Calu3 (cell line): ENCODE measurements at regions not wholly inside any gene's neighbourhood (a gene's known extent, or its start where the extent isn't known, plus 50 kb on each side); places are given as distances from the start of the nearest gene placed in this dataset.

Experiments
- BruUV-seq: library from RNA; stranded (reverse); fragments of 400-500 nt; replicated peaks from 2 replicates; lab custom pipeline; 2021; lab: Mats Ljungman, UMichigan
- CTCF ChIA-PET: fragments of 300-600 bp; sonication (Branson Sonifier 250); formaldehyde crosslinking; loops from one replicate; lab custom pipeline; 2022; ENCODE audit warnings: antibody characterized with exemption; lab: Charles Lee
- DNase-seq: peaks from one replicate; pipeline ENCODE4 v3.0.0; 2022
- H3K27ac Mint-ChIP-seq: one replicate; pipeline ENCODE4 v1.8.0; 2022; ENCODE audit warnings: mixed read lengths; ENCODE audit not compliant: unreplicated experiment
- H3K27me3 Mint-ChIP-seq: one replicate; pipeline ENCODE4 v1.8.0; 2022; ENCODE audit warnings: mixed read lengths; ENCODE audit not compliant: unreplicated experiment
- H3K36me3 Mint-ChIP-seq: one replicate; pipeline ENCODE4 v1.8.0; 2022; ENCODE audit warnings: mild to moderate bottlenecking, moderate library complexity, mixed read lengths; ENCODE audit not compliant: insufficient read depth, unreplicated experiment
- H3K4me1 Mint-ChIP-seq: one replicate; pipeline ENCODE4 v1.8.0; 2022; ENCODE audit warnings: mild to moderate bottlenecking, low read depth, mixed read lengths; ENCODE audit not compliant: unreplicated experiment
- H3K4me3 Mint-ChIP-seq: one replicate; pipeline ENCODE4 v1.8.0; 2022; ENCODE audit warnings: mild to moderate bottlenecking, low read depth, moderate library complexity, mixed read lengths; ENCODE audit not compliant: unreplicated experiment
- H3K9me3 Mint-ChIP-seq: one replicate; pipeline ENCODE4 v1.8.0; 2022; ENCODE audit warnings: low read depth, mixed read lengths; ENCODE audit not compliant: unreplicated experiment
- intact Hi-C: fragments of 100-400 bp; cut with micrococcal nuclease; formaldehyde crosslinking; loops from one replicate; pipeline ENCODE4 v1.10.0; 2022; ENCODE audit not compliant: unreplicated experiment
- TF ChIP-seq, protein P1 (sequence below): fragments of 200-600 bp; IDR thresholded peaks from one replicate; pipeline ENCODE4 v1.8.0; 2022; ENCODE audit warnings: antibody characterized with exemption; ENCODE audit not compliant: unreplicated experiment

DNA sequence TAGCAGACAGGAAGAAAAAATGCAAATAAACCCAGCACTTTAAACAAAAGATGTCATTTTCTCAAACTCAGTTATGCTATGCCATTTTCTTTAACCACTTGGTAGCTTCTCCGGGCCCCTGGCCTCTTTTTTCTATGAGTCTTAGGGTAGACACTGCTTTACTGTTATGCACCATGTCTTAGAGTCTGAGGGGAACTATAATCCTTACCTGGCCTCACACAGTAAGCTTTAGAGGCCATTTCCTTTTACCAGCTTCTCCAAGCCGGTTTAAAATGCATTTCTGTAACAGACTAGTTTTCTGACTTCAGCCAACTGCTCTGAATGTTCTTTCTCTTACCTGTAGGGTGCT is 73.7 kb upstream of the EDEM3 start:
- CTCF ChIA-PET = interaction anchor here (0.6 to 1.6 kb wide), 2 partner anchors 9 to 39 kb away, joined by 5 to 6 read pairs; no protein-coding TSS in a partner anchor
- Mint-ChIP-seq H3K27ac (no peak overlapping the region), H3K36me3 (no peaks in the 10 kb centered on the region), H3K4me1 (peaks cover 14% of the 10 kb centered on the region), H3K4me3 (no peak overlapping the region), H3K27me3 (no peaks in the 10 kb centered on the region), H3K9me3 (no peaks in the 10 kb centered on the region)
- TF ChIP-seq, protein P1, sequence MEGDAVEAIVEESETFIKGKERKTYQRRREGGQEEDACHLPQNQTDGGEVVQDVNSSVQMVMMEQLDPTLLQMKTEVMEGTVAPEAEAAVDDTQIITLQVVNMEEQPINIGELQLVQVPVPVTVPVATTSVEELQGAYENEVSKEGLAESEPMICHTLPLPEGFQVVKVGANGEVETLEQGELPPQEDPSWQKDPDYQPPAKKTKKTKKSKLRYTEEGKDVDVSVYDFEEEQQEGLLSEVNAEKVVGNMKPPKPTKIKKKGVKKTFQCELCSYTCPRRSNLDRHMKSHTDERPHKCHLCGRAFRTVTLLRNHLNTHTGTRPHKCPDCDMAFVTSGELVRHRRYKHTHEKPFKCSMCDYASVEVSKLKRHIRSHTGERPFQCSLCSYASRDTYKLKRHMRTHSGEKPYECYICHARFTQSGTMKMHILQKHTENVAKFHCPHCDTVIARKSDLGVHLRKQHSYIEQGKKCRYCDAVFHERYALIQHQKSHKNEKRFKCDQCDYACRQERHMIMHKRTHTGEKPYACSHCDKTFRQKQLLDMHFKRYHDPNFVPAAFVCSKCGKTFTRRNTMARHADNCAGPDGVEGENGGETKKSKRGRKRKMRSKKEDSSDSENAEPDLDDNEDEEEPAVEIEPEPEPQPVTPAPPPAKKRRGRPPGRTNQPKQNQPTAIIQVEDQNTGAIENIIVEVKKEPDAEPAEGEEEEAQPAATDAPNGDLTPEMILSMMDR = no peak
- DNase-seq = no peak
- no TSS peak for BruUV-seq
- intact Hi-C loops = no loop called here

DNA sequence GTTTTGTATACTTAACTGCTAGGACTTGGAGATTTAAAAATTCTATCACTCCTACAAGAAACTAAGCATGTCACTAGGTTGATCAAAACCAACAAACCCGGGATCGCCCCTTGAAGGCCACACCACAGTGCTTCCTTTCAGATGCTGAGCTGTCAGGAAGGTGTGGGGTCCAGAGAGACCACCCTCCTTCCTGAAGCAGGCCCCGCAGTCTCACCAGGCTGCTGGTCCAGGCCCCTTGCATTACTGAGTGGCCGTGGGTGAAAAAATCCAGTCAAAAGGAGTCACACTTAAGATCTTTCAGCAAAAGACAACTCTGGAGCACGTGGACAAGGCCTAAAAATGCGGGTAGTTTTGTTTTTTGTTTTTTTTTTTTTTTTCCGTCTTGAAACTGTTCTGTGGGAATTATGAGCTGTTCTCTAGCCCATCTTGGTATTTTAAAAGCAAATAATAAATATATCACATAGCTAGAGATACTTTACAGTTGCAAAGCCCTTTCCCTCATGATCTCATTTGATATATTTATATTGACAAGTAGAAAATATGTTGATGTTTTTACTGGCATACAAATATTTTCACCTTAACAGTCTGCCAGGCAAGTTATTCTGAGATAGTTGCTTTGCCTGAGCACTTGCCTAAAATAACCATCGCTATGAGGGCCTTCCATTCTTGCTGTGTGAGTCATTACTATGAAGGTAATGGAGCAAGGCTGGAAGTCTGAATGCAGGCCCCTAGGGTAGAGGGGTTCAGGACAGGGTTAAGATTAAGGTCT is 73.1 kb upstream of the EDEM3 start:
- H3K27me3 Mint-ChIP-seq = no peaks in the 10 kb centered on the region
- no TSS peak for BruUV-seq
- no peak overlapping the region for H3K27ac Mint-ChIP-seq
- intact Hi-C loops = no loop called here
- no peaks in the 10 kb centered on the region for H3K36me3 Mint-ChIP-seq
- TF ChIP-seq, protein P1 = no peak
- no peaks in the 10 kb centered on the region for H3K9me3 Mint-ChIP-seq
- DNase-seq = peak; percentile 39
- CTCF ChIA-PET = interaction anchor here (0.6 to 1.6 kb wide), 2 partner anchors 10 to 38 kb away, joined by 5 to 6 read pairs; no protein-coding TSS in a partner anchor
- peaks cover 14% of the 10 kb centered on the region for H3K4me1 Mint-ChIP-seq
- no peak overlapping the region for H3K4me3 Mint-ChIP-seq

DNA sequence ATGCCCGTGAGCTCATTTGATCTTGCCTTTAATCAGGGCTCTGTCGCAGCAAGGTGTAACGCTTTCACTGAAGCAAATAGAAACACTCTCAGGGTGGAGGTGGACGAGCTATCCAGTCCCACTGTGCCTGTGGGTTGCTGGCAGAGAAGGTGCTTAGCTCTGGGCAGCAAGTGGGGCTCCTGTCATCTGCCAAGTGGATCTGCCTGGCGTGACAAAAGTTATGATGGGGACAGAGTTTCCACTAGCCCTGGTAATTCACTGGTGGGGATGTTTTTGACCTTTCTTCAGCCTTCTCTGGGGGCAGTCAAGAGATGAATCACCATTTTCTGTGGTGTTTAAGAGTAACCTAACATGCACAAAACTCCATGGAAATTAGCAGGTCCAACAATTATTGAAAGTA is 71.3 kb upstream of the EDEM3 start:
- DNase-seq = no peak
- H3K9me3 Mint-ChIP-seq = no peaks in the 10 kb centered on the region
- no peak overlapping the region for H3K27ac Mint-ChIP-seq
- H3K4me1 Mint-ChIP-seq = peaks cover 14% of the 10 kb centered on the region
- H3K36me3 Mint-ChIP-seq = no peaks in the 10 kb centered on the region
- CTCF ChIA-PET = no interaction called here
- no TSS peak for BruUV-seq
- no peaks in the 10 kb centered on the region for H3K27me3 Mint-ChIP-seq
- TF ChIP-seq, protein P1 = no peak
- intact Hi-C loops = no loop called here
- H3K4me3 Mint-ChIP-seq = no peak overlapping the region

DNA sequence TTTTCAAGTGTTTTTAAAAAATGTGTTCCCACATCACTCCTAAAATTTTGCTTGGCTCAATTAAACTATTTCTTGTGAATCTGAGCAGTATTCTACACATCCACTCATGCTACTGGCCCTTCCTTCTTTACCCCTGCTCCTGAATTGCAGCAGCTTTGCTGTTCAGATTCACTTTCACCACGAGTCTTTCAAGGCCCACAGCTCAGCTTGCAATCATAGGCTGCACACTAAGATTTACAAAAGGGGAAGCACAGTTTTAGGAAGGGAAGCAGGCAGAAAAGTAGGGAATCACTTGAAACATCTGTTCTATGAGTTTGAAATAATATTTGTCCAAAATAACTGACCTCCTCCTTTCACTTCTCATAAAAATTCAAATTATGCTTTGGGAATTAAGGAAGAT is 70.9 kb upstream of the EDEM3 start:
- intact Hi-C loops = no loop called here
- BruUV-seq = no TSS peak
- CTCF ChIA-PET = no interaction called here
- H3K4me1 Mint-ChIP-seq = peaks cover 14% of the 10 kb centered on the region
- no peaks in the 10 kb centered on the region for H3K9me3 Mint-ChIP-seq
- H3K27me3 Mint-ChIP-seq = no peaks in the 10 kb centered on the region
- DNase-seq = no peak
- H3K4me3 Mint-ChIP-seq = no peak overlapping the region
- TF ChIP-seq, protein P1 = no peak
- no peak overlapping the region for H3K27ac Mint-ChIP-seq
- H3K36me3 Mint-ChIP-seq = no peaks in the 10 kb centered on the region
